ENCODE measurements at regions not wholly inside any gene's neighbourhood (a gene's known extent, or its start where the extent isn't known, plus 50 kb on each side); places are given as distances from the start of the nearest gene placed in this dataset.

- TF ChIP-seq POGK (CRISPR knock-in tag; conservative IDR thresholded peaks at IDR 0.05) (no peak), TFE3 (CRISPR knock-in tag; IDR thresholded peaks at IDR 0.05) (no peak), ZNF746 (CRISPR knock-in tag; IDR thresholded peaks at IDR 0.05) (no peak), ZNF563 (CRISPR knock-in tag; IDR thresholded peaks at IDR 0.05) (no peak)
Observed at GRCh38 chr9:99312736-99313135, 90.7 kb downstream of the SEC61B start (continued).

GRCh38 chr9:99319048-99319447 is 97.0 kb downstream of the SEC61B start:
- no peaks in the 10 kb centered on the region for H3K9me3 ChIP-seq (ENCODE audit: low read length)
- TF ChIP-seq MXD1 (CRISPR knock-in tag; IDR thresholded peaks at IDR 0.05): no peak
- TF ChIP-seq ZNF616 (CRISPR knock-in tag; IDR thresholded peaks at IDR 0.05; ENCODE audit: low read depth): no peak
- TF ChIP-seq CBX5 (CRISPR knock-in tag; IDR thresholded peaks at IDR 0.05; ENCODE audit: borderline replicate concordance): no peak
- TF ChIP-seq ZNF576 (CRISPR knock-in tag; IDR thresholded peaks at IDR 0.05): no peak
- no peak for TF ChIP-seq ARNT2 (CRISPR knock-in tag; IDR thresholded peaks at IDR 0.05; ENCODE audit: low read depth)
- TF ChIP-seq ZNF382 (CRISPR knock-in tag; IDR thresholded peaks at IDR 0.05; ENCODE audit: borderline replicate concordance): no peak
- no peak for TF ChIP-seq HBP1 (CRISPR knock-in tag; IDR thresholded peaks at IDR 0.05; ENCODE audit: low read depth)
- no peak for TF ChIP-seq SSRP1 (CRISPR knock-in tag; IDR thresholded peaks at IDR 0.05)
- no peak for TF ChIP-seq ZBED4 (CRISPR knock-in tag; IDR thresholded peaks at IDR 0.05; ENCODE audit: borderline replicate concordance)

More at GRCh38 chr9:99319048-99319447, 97.0 kb downstream of the SEC61B start:
- no peak for DNase-seq (ENCODE audit: low spot score)
- Histone ChIP-seq H3K79me2 (ENCODE audit: insufficient read depth, low read length) (no peaks in the 10 kb centered on the region), H3K27ac (ENCODE audit: extremely low read length, insufficient read depth, low read length) (no peak overlapping the region), H3K36me3 (replicated peaks in 1 of 2; ENCODE audit: control insufficient read depth in 1 of 2, insufficient read depth in 2 of 2, low read length in 2 of 2) (no peaks in the 10 kb centered on the region), H3K4me3 (replicated peaks in 1 of 3; ENCODE audit: insufficient read depth in 1 of 3, low read depth in 2 of 3, low read length in 3 of 3) (no peak overlapping the region), H2AFZ (ENCODE audit: low read length) (no peak overlapping the region), H3K27me3 (ENCODE audit: control insufficient read depth in 1 of 2, insufficient read depth in 2 of 2, low read length in 2 of 2) (peaks cover 0 to 10% of the 10 kb centered on the region in 2 experiments; a peak in 1 of 5 replicates), H4K20me1 (ENCODE audit: insufficient read depth, low read length) (no peaks in the 10 kb centered on the region), H3K4me1 (ENCODE audit: insufficient read depth, low read length) (no peaks in the 10 kb centered on the region), H3K4me2 (ENCODE audit: low read depth, low read length) (no peak overlapping the region), H3K9ac (ENCODE audit: insufficient read depth, low read depth, low read length) (no peak overlapping the region)
- in situ Hi-C loops (cut with HindIII; ENCODE audit: extremely low pct_ligation_motif_present, low pct_unique_long_range_greater_than_20kb): no loop called here
- WGBS (ENCODE audit: low lambda C conversion rate): 0% methylated on average over 1 of the region's 1 CpG
- intact Hi-C loops (cut with micrococcal nuclease; ENCODE audit: unreplicated experiment): no loop called here
- CTCF ChIA-PET (ENCODE audit: low intra/inter-chr PET ratio, low total read pairs): no interaction called here
- FAIRE-seq: no peak
- BruUV-seq (replicated peaks): no TSS peak
- POLR2A ChIA-PET: no interaction called here
- ATAC-seq: no peak
